ENCODE measurements at regions not wholly inside any gene's neighbourhood (a gene's known extent, or its start where the extent isn't known, plus 50 kb on each side); places are given as distances from the start of the nearest gene placed in this dataset.
"Not testable (repeated sequence)": the region's sequence is repeated elsewhere in the genome, so short reads cannot be mapped to it uniquely, and the experiment has no call there.

GRCh38 chr16:86716649-86717048 lies 138.3 kb downstream of the FOXL1 start:
- DNase-seq (ENCODE audit: low read depth) = no peak

DNA sequence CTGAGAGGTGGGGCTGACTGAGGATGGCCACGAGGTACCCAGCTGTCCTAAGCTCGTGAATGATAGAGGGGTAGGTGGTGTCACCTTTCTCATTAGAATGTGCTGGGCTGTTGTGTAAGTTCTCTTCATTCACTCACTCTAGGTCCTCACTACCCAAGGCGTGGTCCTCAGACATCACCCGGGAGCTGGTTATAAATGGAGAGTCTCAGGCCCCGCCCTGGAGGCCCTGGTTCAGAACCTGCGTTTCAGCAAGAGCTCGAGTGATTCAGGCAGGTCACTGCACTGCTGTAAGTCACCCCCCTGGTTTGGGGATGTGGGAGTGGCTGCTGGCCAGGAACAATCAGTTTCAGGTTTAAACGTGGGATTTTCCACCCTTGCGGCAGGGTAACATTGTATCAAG lies 139.8 kb downstream of the FOXL1 start:
- no peak for DNase-seq (ENCODE audit: low read depth)

DNA sequence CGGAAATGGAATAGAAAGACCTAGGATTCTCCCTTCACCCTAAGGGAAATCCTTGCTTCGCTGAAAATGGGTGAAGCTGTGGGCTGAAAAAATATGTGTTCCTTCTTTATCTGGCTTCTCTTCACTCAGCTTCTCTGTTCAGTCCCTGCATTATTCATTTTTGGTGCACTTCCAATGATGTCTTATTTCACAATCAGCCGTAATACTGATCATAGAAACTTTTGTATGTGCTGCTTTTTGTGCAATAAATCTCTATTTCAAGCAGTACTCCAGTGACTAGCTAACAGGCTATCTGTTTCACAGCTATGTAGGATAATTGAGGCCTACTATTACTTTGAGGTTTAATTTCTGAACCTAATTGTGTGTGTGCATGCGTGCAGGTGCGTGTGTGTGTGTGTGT lies 144.6 kb downstream of the FOXL1 start:
- DNase-seq (ENCODE audit: low read depth) = peak; percentile 22

DNA sequence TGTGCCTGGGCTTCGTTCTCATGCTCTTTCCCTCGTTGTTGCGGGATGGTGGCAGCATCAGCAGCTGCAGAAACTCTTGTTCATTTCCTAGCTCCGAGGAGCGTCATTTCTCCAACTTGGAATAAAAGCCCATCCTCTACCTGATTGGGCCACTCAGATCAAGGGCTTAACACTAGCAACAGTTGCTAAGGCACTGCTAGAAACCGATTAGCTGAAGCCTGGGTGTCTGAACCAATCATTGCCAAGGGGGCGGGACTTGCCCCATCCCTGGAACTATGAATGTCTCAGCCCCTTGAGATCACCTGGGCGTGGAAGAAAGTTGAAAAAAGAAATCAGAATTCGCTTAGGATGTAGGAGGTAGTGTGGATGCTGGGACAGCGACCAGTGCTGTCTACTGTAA lies 145.3 kb downstream of the FOXL1 start:
- no peak for DNase-seq (ENCODE audit: low read depth)

DNA sequence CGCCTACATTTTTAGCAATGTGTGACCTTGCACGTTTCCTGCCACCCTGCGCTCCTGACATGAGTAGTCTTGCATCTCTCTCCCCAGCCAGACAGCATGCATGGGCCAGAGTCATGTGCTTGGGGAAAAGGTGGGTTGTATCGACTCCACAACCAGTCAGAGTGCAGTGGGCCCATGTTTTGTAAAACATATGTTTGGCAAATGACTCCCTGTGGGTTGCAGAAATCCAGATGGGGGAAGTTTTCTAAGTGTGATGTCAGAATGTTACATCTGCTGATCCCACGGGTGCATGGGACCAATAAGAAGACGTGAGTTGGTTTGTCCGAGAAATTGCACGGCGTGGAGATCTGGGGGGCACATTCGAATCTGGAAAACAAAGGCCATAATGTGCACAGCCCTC lies 147.1 kb downstream of the FOXL1 start:
- DNase-seq (ENCODE audit: low read depth) = peak; percentile 9

DNA sequence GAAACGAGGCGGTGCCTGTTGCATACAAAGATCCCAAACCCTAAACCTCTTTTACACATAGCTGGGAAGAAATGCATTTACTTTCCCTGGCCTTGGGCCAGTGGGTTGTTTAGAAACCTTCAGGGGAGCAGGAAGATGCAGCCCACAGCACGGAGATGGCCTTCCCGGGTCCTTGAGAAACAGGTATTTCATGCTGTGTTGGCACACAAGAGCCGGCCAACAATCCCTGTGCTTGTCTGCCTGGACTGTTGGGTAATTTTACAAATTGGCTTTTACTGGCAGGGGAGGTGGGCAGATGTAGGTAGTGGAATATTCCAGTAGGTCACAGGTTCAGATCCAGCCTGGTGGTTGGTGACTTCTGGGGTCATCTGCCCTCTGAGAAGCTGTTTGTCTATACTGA lies 148.0 kb downstream of the FOXL1 start:
- DNase-seq (ENCODE audit: low read depth) = no peak

- no peak for DNase-seq (ENCODE audit: low read depth)
Measured at GRCh38 chr16:86727131-86727530, 148.8 kb downstream of the FOXL1 start.

DNA sequence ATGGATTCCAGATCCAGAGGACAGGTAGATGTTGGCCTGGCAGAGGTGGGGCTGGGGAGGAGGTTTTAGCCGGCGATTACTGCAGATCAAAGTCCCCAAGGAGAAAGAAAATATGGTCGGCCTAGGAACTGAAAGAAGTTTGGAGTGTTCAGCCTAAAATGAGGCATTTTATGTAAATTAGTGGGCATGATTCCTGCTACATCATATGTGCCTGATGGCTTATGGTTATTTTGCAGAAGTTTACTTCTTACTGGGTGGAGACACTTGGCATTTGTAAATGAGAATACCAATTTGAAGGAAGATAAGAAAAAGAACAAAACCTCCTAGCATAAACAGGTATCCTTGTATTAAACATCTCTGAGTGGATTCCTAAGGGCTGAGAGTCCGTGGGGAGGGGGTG lies 149.3 kb downstream of the FOXL1 start:
- DNase-seq (ENCODE audit: low read depth) = no peak

GRCh38 chr16:86729686-86730085 lies 151.3 kb downstream of the FOXL1 start:
- DNase-seq (ENCODE audit: low read depth) = no peak

GRCh38 chr16:86730086-86730485 lies 151.7 kb downstream of the FOXL1 start:
- no peak for DNase-seq (ENCODE audit: low read depth)

DNA sequence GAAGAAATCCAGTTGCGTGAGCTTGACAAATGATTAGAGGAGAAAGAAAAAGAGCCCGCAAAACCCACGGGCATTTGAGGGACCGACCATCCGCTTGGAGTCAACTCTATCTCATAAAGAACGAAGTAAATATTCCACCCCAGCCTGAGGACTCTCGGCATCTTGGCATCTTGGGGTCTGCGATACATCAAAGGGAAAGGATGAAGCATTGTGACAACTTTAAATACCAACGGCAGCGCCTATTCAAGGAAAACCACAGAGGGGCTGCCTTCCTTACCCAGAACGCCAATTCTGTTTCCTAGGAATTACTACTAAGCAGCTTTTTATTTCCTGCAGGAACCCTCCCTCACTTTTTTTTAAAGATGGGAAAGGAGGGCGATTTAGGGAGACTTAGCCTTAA lies 152.2 kb downstream of the FOXL1 start:
- DNase-seq (ENCODE audit: low read depth) = no peak

- no peak for DNase-seq (ENCODE audit: low read depth)
Measured at GRCh38 chr16:86732621-86733295, 154.4 kb downstream of the FOXL1 start.

DNA sequence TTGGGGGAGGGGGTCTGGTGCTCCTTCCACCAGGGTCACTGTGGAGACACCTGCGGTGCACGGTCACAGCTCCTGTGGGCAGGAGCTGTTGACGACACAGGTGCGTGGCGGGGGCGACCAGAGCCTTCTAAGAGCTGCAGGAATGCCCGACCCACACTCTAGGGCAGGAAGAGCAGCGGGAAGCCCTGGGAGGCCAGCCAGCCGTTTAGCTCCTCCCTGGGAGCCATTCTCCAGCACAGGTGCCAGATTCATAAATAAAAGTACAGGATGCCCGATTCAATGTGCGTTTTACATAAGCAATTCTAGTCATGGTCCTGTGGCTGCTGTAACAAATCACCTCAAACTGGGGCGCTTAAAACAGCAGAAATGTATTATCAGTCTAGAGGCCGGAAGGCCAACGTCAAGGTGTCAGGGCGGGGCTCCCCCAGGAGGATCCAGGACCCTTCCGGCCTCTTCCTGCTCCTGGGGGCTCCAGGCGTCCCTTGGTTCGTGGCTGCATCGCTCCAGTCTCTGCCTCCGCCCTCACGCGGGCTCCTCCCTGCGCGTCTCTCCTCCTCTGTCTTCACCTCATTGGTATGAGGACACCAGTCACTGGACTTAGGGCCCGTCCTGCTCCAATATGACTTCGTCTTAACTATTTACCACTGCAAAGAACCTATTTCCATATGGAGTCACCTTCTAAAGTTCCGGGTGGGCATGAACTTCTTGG lies 155.4 kb downstream of the FOXL1 start:
- no peak for DNase-seq (ENCODE audit: low read depth)

- DNase-seq (ENCODE audit: low read depth) = no peak
Measured at GRCh38 chr16:86734543-86735460, 156.5 kb downstream of the FOXL1 start.

- no peak for DNase-seq (ENCODE audit: low read depth)
Measured at GRCh38 chr16:86735727-86736126, 157.4 kb downstream of the FOXL1 start.

DNA sequence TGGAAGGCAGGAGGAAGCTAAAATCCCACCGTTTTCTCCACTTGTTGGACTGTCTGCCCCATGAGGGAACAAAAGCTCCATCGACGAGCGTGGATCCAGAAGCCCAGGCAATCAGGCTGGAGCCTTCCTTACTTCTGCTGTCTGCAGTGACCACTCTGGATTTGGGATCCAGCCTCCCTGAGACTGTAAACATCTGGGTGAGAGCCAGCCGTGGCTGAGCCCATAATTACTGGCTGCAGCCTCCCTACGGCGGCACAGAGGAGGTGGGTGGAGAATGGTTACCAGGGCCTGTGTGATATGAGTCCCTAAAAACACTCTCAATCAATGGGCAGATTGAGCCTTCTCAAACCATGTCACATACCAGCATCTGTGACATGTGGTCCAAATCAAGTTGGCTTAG lies 158.2 kb downstream of the FOXL1 start:
- DNase-seq (ENCODE audit: low read depth) = no peak

DNA sequence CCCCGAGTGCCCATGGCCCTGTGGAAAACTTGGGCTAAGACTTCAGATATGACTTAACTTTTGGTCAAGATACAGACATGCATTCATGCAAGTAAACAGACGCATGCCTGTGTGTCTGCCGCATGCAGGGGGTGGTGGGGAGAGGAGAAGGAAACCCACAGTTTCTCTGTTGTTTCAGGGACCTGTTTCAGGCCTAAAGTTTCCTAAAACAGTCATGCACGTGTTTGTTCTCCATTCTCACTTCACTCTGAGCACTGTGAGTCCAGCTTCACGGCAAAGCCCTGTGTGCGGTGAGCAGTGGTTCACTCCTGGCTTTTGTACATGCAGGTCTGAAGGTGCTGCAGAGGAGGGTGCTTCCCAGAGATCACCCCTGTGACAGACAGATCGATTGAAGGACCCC lies 158.7 kb downstream of the FOXL1 start:
- no peak for DNase-seq (ENCODE audit: low read depth)

DNA sequence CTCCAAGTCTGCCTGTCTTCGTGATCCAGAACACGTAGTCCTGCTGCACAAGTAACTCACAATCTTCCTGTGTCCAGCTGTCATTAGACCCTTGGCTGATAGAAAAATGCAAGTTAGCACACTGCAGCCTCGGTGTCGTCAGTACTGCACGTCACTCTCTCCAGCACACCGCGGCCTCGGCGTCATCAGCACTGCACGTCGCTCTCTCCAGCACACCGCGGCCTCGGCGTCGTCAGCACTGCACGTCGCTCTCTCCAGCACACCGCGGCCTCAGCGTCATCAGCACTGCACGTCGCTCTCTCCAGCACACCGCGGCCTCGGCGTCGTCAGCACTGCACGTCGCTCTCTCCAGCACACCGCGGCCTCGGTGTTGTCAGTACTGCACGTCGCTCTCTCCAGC lies 160.0 kb downstream of the FOXL1 start:
- DNase-seq (ENCODE audit: low read depth) = not testable (repeated sequence)

- DNase-seq (ENCODE audit: low read depth) = no peak
Measured at GRCh38 chr16:86739178-86739577, 160.8 kb downstream of the FOXL1 start.

DNA sequence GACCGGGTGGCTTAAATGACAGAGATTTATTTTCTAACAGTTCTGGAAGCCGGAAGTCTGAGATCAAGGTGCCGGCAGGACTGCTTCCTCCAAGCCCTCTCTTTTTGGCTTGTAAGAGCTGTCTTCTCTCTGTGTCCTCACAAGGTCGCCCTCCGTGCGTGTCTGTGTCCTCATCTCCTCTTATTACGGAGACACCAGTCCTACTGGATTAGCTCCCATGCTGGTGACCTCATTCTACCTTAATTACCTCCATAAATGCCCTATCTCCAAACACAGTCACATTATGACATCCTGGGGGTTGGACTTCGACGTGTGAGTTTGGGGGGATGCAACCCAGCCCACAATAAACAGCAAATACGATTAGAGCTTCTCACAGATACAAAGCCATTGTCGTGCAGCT lies 161.5 kb downstream of the FOXL1 start:
- no peak for DNase-seq (ENCODE audit: low read depth)

DNA sequence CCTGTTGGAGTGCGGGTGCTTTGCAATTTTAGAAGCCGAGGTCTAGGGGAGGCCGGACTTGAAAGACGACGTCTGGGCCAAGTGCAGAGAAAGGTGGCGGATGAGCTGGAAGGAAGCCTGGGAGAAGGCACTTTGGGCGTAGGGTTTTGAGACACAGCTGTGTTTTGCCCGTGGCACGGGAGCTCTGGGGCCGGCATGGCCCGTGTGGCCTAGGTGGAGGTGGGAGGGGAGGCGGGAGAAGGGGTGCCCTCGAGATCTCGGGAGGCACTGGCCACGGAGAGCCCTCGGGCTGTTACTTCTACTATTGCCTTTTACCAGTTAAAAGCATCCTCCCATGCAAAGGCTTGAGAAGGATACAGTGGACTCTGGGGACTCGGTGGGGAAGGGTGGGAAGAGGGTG lies 161.9 kb downstream of the FOXL1 start:
- no peak for DNase-seq (ENCODE audit: low read depth)

DNA sequence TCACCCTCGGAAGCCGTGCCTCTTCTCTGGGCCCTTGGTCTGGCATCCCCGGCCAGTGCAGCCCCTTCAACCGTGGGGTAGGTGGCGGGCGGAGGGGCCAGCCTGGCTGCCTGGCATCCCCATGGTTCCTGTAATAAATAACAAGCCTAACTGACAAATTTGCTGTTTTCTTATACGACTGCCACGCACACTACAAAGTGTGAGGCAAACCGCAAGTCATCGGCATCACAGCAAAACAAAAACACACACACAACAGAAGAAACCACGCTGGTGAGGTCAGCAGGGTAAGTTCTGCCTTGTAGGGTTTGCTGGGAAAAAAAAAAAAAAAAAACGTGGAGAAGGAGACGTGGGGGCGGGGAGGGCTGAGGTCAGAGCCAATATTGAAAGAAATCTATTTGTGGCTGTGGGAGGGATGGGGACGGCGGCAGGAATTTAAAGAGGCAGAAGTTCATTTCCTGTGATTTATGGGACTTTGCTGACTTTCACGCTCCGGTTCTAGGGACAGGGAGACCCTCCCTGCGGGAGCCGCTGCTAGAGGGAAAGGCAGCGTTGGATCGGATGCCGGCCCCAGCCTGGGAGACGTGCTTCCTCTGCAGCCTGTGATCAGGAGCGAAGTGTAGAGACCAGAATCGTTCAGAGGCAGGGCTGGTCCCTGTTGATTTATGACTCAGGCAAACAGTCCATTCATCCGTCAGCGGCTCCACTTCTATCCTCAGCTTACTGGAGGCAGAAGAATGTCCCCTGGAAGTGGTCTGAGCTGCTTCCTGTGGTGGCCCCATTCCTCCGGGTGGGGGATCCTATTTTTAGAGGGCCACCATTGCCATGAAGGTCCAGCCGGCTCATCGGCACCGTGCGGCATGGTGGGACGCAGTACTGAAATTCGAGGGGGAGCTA lies 162.8 kb downstream of the FOXL1 start:
- DNase-seq (ENCODE audit: low read depth) = no peak
